Naive B cell (primary cell): ENCODE measurements at regions not wholly inside any gene's neighbourhood (a gene's known extent, or its start where the extent isn't known, plus 50 kb on each side); places are given as distances from the start of the nearest gene placed in this dataset.

Experiments used
- ATAC-seq, 2 donors: fragments of 150-1000 bp; cut with Tn5 transposase; 2 replicates each; pipeline ENCODE4 v1.10.0; 2021; ENCODE audit warnings: low read depth in 2 of 2, mild to moderate bottlenecking in 2 of 2, moderate library complexity in 2 of 2
- DNase-seq: peaks from one replicate; pipeline ENCODE4 v3.0.0; 2022
- H3K27ac Mint-ChIP-seq, 6 donors: one replicate each; pipeline ENCODE4 v1.8.0; 2020 to 2022; ENCODE audit warnings: mild to moderate bottlenecking in 6 of 6, mixed read lengths in 6 of 6, moderate library complexity in 5 of 6, inconsistent platforms in 2 of 6
- H3K27me3 Mint-ChIP-seq, 3 donors: one replicate each; pipeline ENCODE4 v1.8.0; 2021 to 2022; ENCODE audit warnings: mixed read lengths in 3 of 3, mild to moderate bottlenecking in 1 of 3
- H3K36me3 Mint-ChIP-seq, 2 donors: one replicate each; pipeline ENCODE4 v1.8.0; 2020 to 2022; ENCODE audit warnings: mixed read lengths in 2 of 2, inconsistent platforms in 1 of 2, mild to moderate bottlenecking in 1 of 2
- H3K4me1 Mint-ChIP-seq, 3 donors: one replicate each; pipeline ENCODE4 v1.8.0; 2020 to 2022; ENCODE audit warnings: mixed read lengths in 3 of 3, inconsistent platforms in 1 of 3, mild to moderate bottlenecking in 1 of 3, moderate library complexity in 1 of 3
- H3K4me3 Mint-ChIP-seq, 8 donors: one replicate each; pipeline ENCODE4 v1.8.0; 2020 to 2022; ENCODE audit warnings: mild to moderate bottlenecking in 8 of 8, mixed read lengths in 8 of 8, moderate library complexity in 8 of 8, inconsistent platforms in 2 of 8
- H3K9me3 Mint-ChIP-seq, 7 donors: one replicate each; pipeline ENCODE4 v1.8.0; 2020 to 2022; ENCODE audit warnings: mixed read lengths in 7 of 7, mild to moderate bottlenecking in 5 of 7, inconsistent platforms in 2 of 7, moderate library complexity in 1 of 7

- H3K27ac Mint-ChIP-seq: no peak overlapping the region
- DNase-seq (no peak), ATAC-seq (no peak)
- H3K4me3 Mint-ChIP-seq: no peak overlapping the region
- no peaks in the 10 kb centered on the region for H3K4me1 Mint-ChIP-seq
- H3K9me3 Mint-ChIP-seq: peaks cover 0 to 4% (median 1%) of the 10 kb centered on the region in 7 donors
- H3K36me3 Mint-ChIP-seq: no peaks in the 10 kb centered on the region
- no peaks in the 10 kb centered on the region for H3K27me3 Mint-ChIP-seq
These were observed 2180.0 kb upstream of the PIK3C3 start for GRCh38 chr18:39774957-39775598.

DNA sequence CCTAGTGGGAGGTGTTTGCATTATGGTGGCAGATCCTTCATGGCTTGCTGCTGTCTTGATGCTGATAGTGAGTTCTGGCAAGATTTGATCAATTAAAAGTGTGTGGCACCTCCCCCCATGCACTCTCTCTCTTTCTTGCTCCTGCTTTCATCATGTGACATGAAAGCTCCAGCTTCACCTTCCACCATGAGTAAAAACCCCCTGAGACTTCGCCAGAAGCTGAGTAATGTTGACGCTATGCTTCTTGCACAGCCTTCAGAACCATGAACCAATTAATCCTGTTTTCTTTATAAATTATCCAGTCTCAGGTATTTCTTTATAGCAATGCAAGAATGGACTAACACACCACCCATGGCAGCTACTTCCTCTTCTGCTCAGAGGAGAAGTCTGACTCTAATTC lies 2181.4 kb upstream of the PIK3C3 start:
- Mint-ChIP-seq H3K4me1 (no peaks in the 10 kb centered on the region), H3K4me3 (no peak overlapping the region), H3K27ac (no peak overlapping the region), H3K9me3 (peaks cover 0 to 4% (median 1%) of the 10 kb centered on the region in 7 donors), H3K27me3 (no peaks in the 10 kb centered on the region), H3K36me3 (no peaks in the 10 kb centered on the region)
- no peak for DNase-seq
- ATAC-seq: no peak

- DNase-seq: no peak
- H3K4me3 Mint-ChIP-seq: no peak overlapping the region
These were observed 2182.7 kb upstream of the PIK3C3 start for GRCh38 chr18:39772155-39772919.

DNA sequence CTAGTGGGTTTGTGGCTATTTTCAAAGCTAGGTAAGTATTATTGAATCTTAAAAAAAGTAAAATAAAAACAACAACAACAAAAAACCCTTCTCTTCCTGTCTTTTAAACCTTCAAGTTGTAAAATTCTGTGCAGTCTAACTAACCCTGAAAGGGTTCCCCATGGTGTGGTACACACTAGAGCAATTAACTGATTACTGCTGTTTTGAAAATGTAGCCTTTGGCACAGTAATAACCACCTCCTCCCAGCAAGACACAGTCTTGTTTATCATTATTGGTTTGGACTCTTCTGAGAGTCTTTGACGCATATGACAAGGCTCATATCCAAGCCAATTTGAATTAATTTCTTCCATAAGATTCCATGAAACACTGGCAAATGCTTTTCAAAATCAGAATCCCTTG lies 2184.6 kb upstream of the PIK3C3 start:
- no peak overlapping the region for H3K4me3 Mint-ChIP-seq
- H3K27me3 Mint-ChIP-seq: no peaks in the 10 kb centered on the region
- H3K36me3 Mint-ChIP-seq: no peaks in the 10 kb centered on the region
- DNase-seq (no peak), ATAC-seq (no peak)
- H3K9me3 Mint-ChIP-seq: peaks cover 0 to 4% (median 0%) of the 10 kb centered on the region in 7 donors
- no peak overlapping the region for H3K27ac Mint-ChIP-seq
- H3K4me1 Mint-ChIP-seq: no peaks in the 10 kb centered on the region

More at GRCh38 chr18:39772155-39772919, 2182.7 kb upstream of the PIK3C3 start:
- no peaks in the 10 kb centered on the region for H3K4me1 Mint-ChIP-seq
- ATAC-seq: no peak
- H3K27me3 Mint-ChIP-seq: no peaks in the 10 kb centered on the region
- peaks cover 0 to 4% (median 0%) of the 10 kb centered on the region in 7 donors for H3K9me3 Mint-ChIP-seq
- H3K36me3 Mint-ChIP-seq: no peaks in the 10 kb centered on the region
- no peak overlapping the region for H3K27ac Mint-ChIP-seq

GRCh38 chr18:39764873-39765272 lies 2190.2 kb upstream of the PIK3C3 start:
- Mint-ChIP-seq H3K27ac (no peak overlapping the region), H3K27me3 (no peaks in the 10 kb centered on the region), H3K36me3 (no peaks in the 10 kb centered on the region), H3K4me1 (no peaks in the 10 kb centered on the region), H3K9me3 (peaks cover 0 to 2% (median 0%) of the 10 kb centered on the region in 7 donors), H3K4me3 (no peak overlapping the region)
- no peak for ATAC-seq
- no peak for DNase-seq

DNA sequence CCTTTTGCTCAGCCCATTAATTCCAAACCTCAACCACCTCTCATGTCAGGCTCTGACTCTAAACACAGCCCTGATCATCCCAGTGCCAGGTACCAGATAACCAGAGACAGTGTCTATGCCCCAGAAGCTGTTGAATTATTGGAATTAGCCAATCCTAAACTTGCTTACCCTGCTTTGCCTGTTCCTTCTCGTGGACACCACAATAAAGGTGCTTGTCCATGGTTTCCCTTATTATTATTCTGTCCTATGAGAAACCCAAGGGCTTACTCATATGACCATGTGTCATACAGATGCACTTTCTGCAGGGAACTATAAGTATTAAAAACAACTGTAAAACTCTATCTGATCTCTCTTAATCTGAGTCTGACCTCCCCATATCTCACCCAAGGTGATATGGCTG lies 2193.8 kb upstream of the PIK3C3 start:
- Mint-ChIP-seq H3K27me3 (no peaks in the 10 kb centered on the region), H3K4me1 (no peaks in the 10 kb centered on the region), H3K4me3 (no peak overlapping the region), H3K27ac (no peak overlapping the region), H3K36me3 (no peaks in the 10 kb centered on the region), H3K9me3 (peaks cover 0 to 13% (median 4%) of the 10 kb centered on the region in 7 donors)
- no peak for DNase-seq
- no peak for ATAC-seq

DNA sequence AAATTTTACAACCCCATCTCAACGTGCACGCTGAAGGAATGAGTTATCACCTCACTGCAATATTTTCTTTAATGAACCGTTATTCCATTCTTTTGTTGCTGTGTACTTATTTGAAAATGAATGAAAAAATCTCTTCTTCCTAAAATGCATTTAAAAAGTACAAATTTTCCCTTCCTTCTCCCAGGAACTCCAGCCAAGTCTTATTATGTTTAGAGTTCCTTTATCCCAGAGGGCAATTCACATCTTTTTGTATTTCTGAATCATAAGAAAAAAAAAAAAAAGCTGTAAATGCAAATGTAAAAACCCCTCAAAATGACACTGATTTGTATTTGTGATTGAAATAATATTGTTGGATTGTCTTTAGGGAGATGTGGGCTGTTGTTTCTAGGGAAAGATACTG lies 2194.3 kb upstream of the CELF4 start:
- no peak for ATAC-seq
- Mint-ChIP-seq H3K9me3 (peaks cover 0 to 16% (median 6%) of the 10 kb centered on the region in 7 donors), H3K27ac (no peak overlapping the region)

GRCh38 chr18:39753178-39753577 lies 2187.6 kb upstream of the CELF4 start:
- H3K9me3 Mint-ChIP-seq: peaks cover 0 to 22% (median 10%) of the 10 kb centered on the region in 7 donors
- no peak overlapping the region for H3K27ac Mint-ChIP-seq
- no peaks in the 10 kb centered on the region for H3K4me1 Mint-ChIP-seq
- no peak overlapping the region for H3K4me3 Mint-ChIP-seq
- DNase-seq (no peak), ATAC-seq (no peak)
- no peaks in the 10 kb centered on the region for H3K36me3 Mint-ChIP-seq
- no peaks in the 10 kb centered on the region for H3K27me3 Mint-ChIP-seq

More for the DNA sequence above, 2194.3 kb upstream of the CELF4 start:
- no peak for DNase-seq
- Mint-ChIP-seq H3K36me3 (no peaks in the 10 kb centered on the region), H3K27me3 (no peaks in the 10 kb centered on the region), H3K4me3 (no peak overlapping the region), H3K4me1 (no peaks in the 10 kb centered on the region)

DNA sequence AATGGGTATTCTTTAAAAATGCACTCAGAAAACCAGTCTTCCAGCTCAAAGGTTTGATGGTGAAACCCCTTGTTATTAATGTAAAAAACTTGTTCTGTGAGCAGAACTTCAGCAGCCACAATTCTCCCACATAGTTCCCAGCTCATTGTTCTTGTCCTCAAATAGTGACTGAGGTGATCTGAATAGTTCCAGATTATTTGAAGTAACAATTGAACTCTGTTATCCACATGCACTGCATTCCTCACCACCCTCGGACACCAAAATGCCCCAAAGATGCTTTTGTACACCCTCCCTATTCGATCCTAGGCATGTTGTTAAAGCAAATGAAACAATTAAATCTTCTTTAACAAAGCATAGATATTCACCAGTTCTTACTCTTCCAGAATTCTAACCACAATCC lies 2186.8 kb upstream of the CELF4 start:
- H3K36me3 Mint-ChIP-seq: no peaks in the 10 kb centered on the region
- no peaks in the 10 kb centered on the region for H3K27me3 Mint-ChIP-seq

GRCh38 chr18:39751921-39752320 lies 2186.3 kb upstream of the CELF4 start:
- Mint-ChIP-seq H3K4me1 (no peaks in the 10 kb centered on the region), H3K9me3 (peaks cover 0 to 10% (median 6%) of the 10 kb centered on the region in 7 donors), H3K4me3 (no peak overlapping the region), H3K36me3 (no peaks in the 10 kb centered on the region), H3K27me3 (no peaks in the 10 kb centered on the region), H3K27ac (no peak overlapping the region)
- DNase-seq (no peak), ATAC-seq (no peak)

More for the DNA sequence above, 2186.8 kb upstream of the CELF4 start:
- Mint-ChIP-seq H3K9me3 (peaks cover 0 to 14% (median 6%) of the 10 kb centered on the region in 7 donors), H3K27ac (no peak overlapping the region), H3K4me1 (no peaks in the 10 kb centered on the region), H3K4me3 (no peak overlapping the region)
- ATAC-seq (no peak), DNase-seq (no peak)

GRCh38 chr18:39751161-39751560 lies 2185.6 kb upstream of the CELF4 start:
- H3K4me3 Mint-ChIP-seq: no peak overlapping the region
- no peak for ATAC-seq

DNA sequence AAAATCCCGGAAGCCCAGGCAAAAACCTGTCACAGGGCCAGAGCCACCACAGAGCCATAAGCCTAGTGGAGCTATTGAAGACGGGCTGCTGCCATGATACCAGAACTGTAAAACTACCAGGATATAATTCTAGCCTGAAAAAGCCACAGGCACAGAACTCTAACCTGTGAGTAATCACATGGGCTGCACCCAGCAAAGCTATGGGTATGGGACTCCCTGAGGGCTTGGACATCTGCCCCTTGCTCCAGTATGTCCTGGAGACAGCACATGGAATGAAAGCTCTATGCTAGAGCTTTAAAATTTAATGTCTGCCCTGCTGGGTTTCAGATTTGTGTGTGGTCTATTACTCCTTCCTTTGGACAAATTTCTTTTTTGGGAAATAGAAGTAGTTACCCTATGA lies 2183.6 kb upstream of the CELF4 start:
- no peak overlapping the region for H3K4me3 Mint-ChIP-seq
- H3K27me3 Mint-ChIP-seq: no peaks in the 10 kb centered on the region
- no peak overlapping the region for H3K27ac Mint-ChIP-seq
- no peaks in the 10 kb centered on the region for H3K4me1 Mint-ChIP-seq
- DNase-seq (no peak), ATAC-seq (no peak)
- H3K9me3 Mint-ChIP-seq: peaks cover 0 to 5% (median 2%) of the 10 kb centered on the region in 7 donors
- H3K36me3 Mint-ChIP-seq: no peaks in the 10 kb centered on the region

More at GRCh38 chr18:39751161-39751560, 2185.6 kb upstream of the CELF4 start:
- H3K4me1 Mint-ChIP-seq: no peaks in the 10 kb centered on the region
- H3K36me3 Mint-ChIP-seq: no peaks in the 10 kb centered on the region
- no peaks in the 10 kb centered on the region for H3K27me3 Mint-ChIP-seq
- no peak overlapping the region for H3K27ac Mint-ChIP-seq
- peaks cover 0 to 10% (median 5%) of the 10 kb centered on the region in 7 donors for H3K9me3 Mint-ChIP-seq
- no peak for DNase-seq

DNA sequence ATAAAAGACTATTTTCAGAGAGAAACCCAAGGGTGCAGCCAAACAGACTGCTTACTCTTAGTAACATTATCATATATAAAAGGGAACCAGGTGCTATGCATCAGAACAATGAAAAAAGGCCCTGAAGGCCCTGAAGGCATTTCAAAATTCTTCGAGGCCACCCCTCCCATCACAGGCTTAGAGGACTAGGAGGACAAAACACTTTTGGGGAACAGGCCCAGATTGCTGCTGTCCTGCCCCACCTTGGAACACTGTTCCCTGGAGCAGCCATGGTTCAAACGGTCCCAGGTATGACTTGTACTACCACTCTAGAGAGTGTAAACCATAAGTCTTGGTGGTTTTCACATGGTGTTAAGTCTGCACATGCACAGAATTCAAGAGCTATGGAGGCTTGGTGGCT lies 2183.1 kb upstream of the CELF4 start:
- no peak for ATAC-seq
- no peak overlapping the region for H3K27ac Mint-ChIP-seq
- DNase-seq: no peak
- H3K4me3 Mint-ChIP-seq: no peak overlapping the region
- H3K4me1 Mint-ChIP-seq: no peaks in the 10 kb centered on the region
- no peaks in the 10 kb centered on the region for H3K27me3 Mint-ChIP-seq
- peaks cover 0 to 5% (median 2%) of the 10 kb centered on the region in 7 donors for H3K9me3 Mint-ChIP-seq
- no peaks in the 10 kb centered on the region for H3K36me3 Mint-ChIP-seq

DNA sequence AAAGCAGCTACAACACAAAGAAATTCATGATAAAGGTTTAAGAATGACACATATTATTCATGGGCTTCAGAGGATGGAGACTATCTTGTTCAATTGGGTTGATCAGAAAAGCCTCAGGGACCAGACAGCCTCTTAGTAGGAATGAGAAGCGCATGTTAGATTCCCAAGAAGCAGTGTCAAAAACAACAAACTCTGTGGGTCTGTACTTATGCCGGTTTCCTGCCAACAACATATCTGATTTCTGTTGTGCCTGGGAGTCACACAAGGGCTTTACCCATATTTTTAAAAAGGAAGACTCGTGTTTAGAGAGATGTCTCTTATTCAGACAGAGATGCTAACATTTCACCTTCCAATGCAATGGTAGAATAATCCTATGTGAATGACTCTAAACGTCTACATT lies 2180.6 kb upstream of the CELF4 start:
- H3K27ac Mint-ChIP-seq: no peak overlapping the region
- no peaks in the 10 kb centered on the region for H3K36me3 Mint-ChIP-seq
- H3K9me3 Mint-ChIP-seq: peaks cover 0 to 5% (median 2%) of the 10 kb centered on the region in 7 donors
- no peak overlapping the region for H3K4me3 Mint-ChIP-seq
- H3K4me1 Mint-ChIP-seq: no peaks in the 10 kb centered on the region
- no peaks in the 10 kb centered on the region for H3K27me3 Mint-ChIP-seq
- ATAC-seq (no peak), DNase-seq (no peak)
